GM23338 (cell line): ENCODE measurements at regions not wholly inside any gene's neighbourhood (a gene's known extent, or its start where the extent isn't known, plus 50 kb on each side); places are given as distances from the start of the nearest gene placed in this dataset.

Source experiments
- ATAC-seq: fragments of 200-7000 bp; cut with Tn5 transposase; 3 replicates; pipeline ENCODE4 v1.9.1; 2020
- DNase-seq: peaks from one replicate; pipeline ENCODE4 v3.0.0-alpha.2; 2015; ENCODE audit warnings: low spot score
- H2AFZ ChIP-seq: fragments of 200-600 bp; sonication (generic); 2 replicates; pipeline ENCODE4 v1.8.0; 2016; ENCODE audit warnings: antibody characterized with exemption, mild to moderate bottlenecking, moderate library complexity
- H3F3A ChIP-seq: fragments of 200-600 bp; sonication (generic); replicated peaks from 2 replicates; pipeline ENCODE4 v1.8.0; 2017; ENCODE audit warnings: antibody characterized with exemption, mixed run types, low read depth
- H3K27ac ChIP-seq: fragments of 200-600 bp; sonication (generic); 2 replicates; pipeline ENCODE4 v1.6.1; 2016; ENCODE audit warnings: low read depth
- H3K27me3 ChIP-seq: fragments of 200-600 bp; sonication (generic); 2 replicates; pipeline ENCODE4 v1.8.0; 2016; ENCODE audit warnings: mild to moderate bottlenecking, mixed run types, moderate library complexity; ENCODE audit not compliant: insufficient read depth
- H3K36me3 ChIP-seq: fragments of 200-600 bp; sonication (generic); 2 replicates; pipeline ENCODE4 v1.8.0; 2016; ENCODE audit warnings: mild to moderate bottlenecking; ENCODE audit not compliant: insufficient read depth
- H3K4me1 ChIP-seq: fragments of 200-600 bp; sonication (generic); 2 replicates; pipeline ENCODE4 v1.8.0; 2016; ENCODE audit warnings: mild to moderate bottlenecking, moderate library complexity; ENCODE audit not compliant: insufficient read depth
- H3K4me2 ChIP-seq: fragments of 200-600 bp; sonication (generic); 2 replicates; pipeline ENCODE4 v1.7.1; 2017; ENCODE audit warnings: mixed run types
- H3K4me3 ChIP-seq: fragments of 200-600 bp; sonication (generic); 2 replicates; pipeline ENCODE4 v1.6.1; 2016; ENCODE audit warnings: mixed run types
- H3K79me2 ChIP-seq: fragments of 200-600 bp; sonication (generic); replicated peaks from 2 replicates; pipeline ENCODE4 v1.8.0; 2017; ENCODE audit warnings: mild to moderate bottlenecking; ENCODE audit not compliant: insufficient read depth
- H3K9me2 ChIP-seq: fragments of 200-600 bp; sonication (generic); 2 replicates; pipeline ENCODE4 v1.8.0; 2017; ENCODE audit not compliant: insufficient read depth
- H4K20me1 ChIP-seq: fragments of 200-600 bp; sonication (generic); replicated peaks from 2 replicates; pipeline ENCODE4 v1.8.0; 2017; ENCODE audit warnings: mild to moderate bottlenecking; ENCODE audit not compliant: insufficient read depth
- H3K27ac Mint-ChIP-seq: 2 replicates; pipeline ENCODE4 v1.8.0; 2020; ENCODE audit warnings: inconsistent platforms, mild to moderate bottlenecking, moderate library complexity, mixed read lengths
- H3K27me3 Mint-ChIP-seq: 3 replicates; pipeline ENCODE4 v1.8.0; 2022; ENCODE audit warnings: low read depth, mild to moderate bottlenecking, moderate library complexity, mixed read lengths, inconsistent platforms; ENCODE audit not compliant: insufficient read depth, poor library complexity
- H3K36me3 Mint-ChIP-seq: 3 replicates; pipeline ENCODE4 v1.8.0; 2021; ENCODE audit warnings: low read depth, mild to moderate bottlenecking, inconsistent platforms, moderate library complexity, mixed read lengths
- H3K4me1 Mint-ChIP-seq: 3 replicates; pipeline ENCODE4 v1.8.0; 2020; ENCODE audit warnings: mild to moderate bottlenecking, inconsistent platforms, mixed read lengths
- H3K4me3 Mint-ChIP-seq: 3 replicates; pipeline ENCODE4 v1.8.0; 2021; ENCODE audit warnings: moderate library complexity, mild to moderate bottlenecking, inconsistent platforms, mixed read lengths
- H3K9me3 Mint-ChIP-seq: 3 replicates; pipeline ENCODE4 v1.8.0; 2020; ENCODE audit warnings: moderate library complexity, mild to moderate bottlenecking, inconsistent platforms, mixed read lengths
- CREB1 ChIP-seq: fragments of 250-450 bp; sonication (Bioruptor Pico); IDR thresholded peaks from 2 replicates; pipeline ENCODE4 v1.5.0; 2020; ENCODE audit warnings: low read depth, mild to moderate bottlenecking, moderate library complexity
- CTCF ChIP-seq, 2 experiments: fragments of 200-600 bp in 1 of 2; sonication (generic) in 1 of 2; conservative IDR thresholded peaks; 2 replicates each; pipeline versions ENCODE4 v1.5.1 to v1.6.1; 2016 to 2017; ENCODE audit warnings: antibody characterized with exemption in 2 of 2, low read depth in 2 of 2, mild to moderate bottlenecking in 2 of 2, moderate library complexity in 1 of 2
- EZH2 ChIP-seq: fragments of 200-600 bp; sonication (generic); IDR thresholded peaks from one replicate; pipeline ENCODE4 v1.8.0; 2017; ENCODE audit warnings: antibody characterized with exemption, mild to moderate bottlenecking, low read depth; ENCODE audit not compliant: unreplicated experiment
- EZH2phosphoT487 ChIP-seq: fragments of 200-600 bp; sonication (generic); IDR thresholded peaks from one replicate; pipeline ENCODE4 v1.8.1; 2018; ENCODE audit warnings: antibody characterized with exemption; ENCODE audit not compliant: unreplicated experiment
- JUNB ChIP-seq: IDR thresholded peaks from one replicate; pipeline ENCODE4 v1.6.1; 2016; ENCODE audit warnings: antibody characterized with exemption; ENCODE audit not compliant: unreplicated experiment
- NANOG ChIP-seq: IDR thresholded peaks from 2 replicates; pipeline ENCODE4 v1.6.1; 2016; ENCODE audit warnings: antibody characterized with exemption, borderline replicate concordance
- POLR2AphosphoS5 ChIP-seq: IDR thresholded peaks from 2 replicates; pipeline ENCODE4 v1.6.1; 2016; ENCODE audit warnings: antibody characterized with exemption, low read depth
- STAT1 ChIP-seq: IDR thresholded peaks from one replicate; pipeline ENCODE4 v1.6.1; 2016; ENCODE audit warnings: antibody characterized with exemption; ENCODE audit not compliant: unreplicated experiment
- ZNF114 ChIP-seq: fragments of 250-450 bp; sonication (Bioruptor Pico); IDR thresholded peaks from 2 replicates; pipeline ENCODE4 v1.5.0; 2020; ENCODE audit warnings: mild to moderate bottlenecking, moderate library complexity
- ZNF331 ChIP-seq: fragments of 250-450 bp; sonication (Bioruptor Pico); IDR thresholded peaks from 2 replicates; pipeline ENCODE4 v1.5.0; 2020; ENCODE audit warnings: low read depth, mild to moderate bottlenecking, moderate library complexity
- ZNF462 ChIP-seq: fragments of 250-450 bp; sonication (Bioruptor Pico); IDR thresholded peaks from 2 replicates; pipeline ENCODE4 v1.5.0; 2020; ENCODE audit warnings: mild to moderate bottlenecking, moderate library complexity
- TF ChIP-seq, protein P1 (sequence below): IDR thresholded peaks from 2 replicates; pipeline ENCODE4 v1.6.1; 2016; ENCODE audit warnings: antibody characterized with exemption
- TF ChIP-seq, protein P2 (sequence below): IDR thresholded peaks from one replicate; pipeline ENCODE4 v1.6.1; 2018; ENCODE audit warnings: antibody characterized with exemption; ENCODE audit not compliant: unreplicated experiment

DNA sequence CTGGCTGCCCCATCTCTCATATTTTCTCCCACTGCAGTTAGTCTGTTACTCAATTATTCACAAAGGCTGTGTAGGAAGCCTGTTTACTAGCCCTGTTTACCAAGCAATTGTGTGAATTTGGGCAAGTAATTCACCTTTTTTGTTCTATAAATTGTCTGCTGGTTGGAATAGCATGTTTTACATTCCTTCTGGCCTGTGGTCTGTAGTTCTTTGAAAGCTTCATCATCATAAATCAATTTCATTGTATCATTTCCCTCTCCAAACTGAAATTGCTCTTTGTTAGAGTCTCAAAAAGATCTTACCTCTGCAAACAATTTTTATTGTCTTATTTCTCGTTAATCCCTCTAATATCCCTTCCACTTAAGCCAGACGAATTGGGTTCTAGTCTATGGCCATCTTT is 1059.5 kb upstream of the ADGRL4 start:
- no peaks in the 10 kb centered on the region for H3K4me1 ChIP-seq
- H3K4me3 ChIP-seq = no peak overlapping the region

More for the DNA sequence above, 1059.5 kb upstream of the ADGRL4 start:
- no peaks in the 10 kb centered on the region for H3K36me3 Mint-ChIP-seq
- peak overlapping the region; percentile 39 for H3K27ac Mint-ChIP-seq
- Histone ChIP-seq H4K20me1 (no peaks in the 10 kb centered on the region), H3K27ac (peak overlapping the region; percentile 23; the same call in 1 of the 2 replicates), H3K27me3 (no peaks in the 10 kb centered on the region), H3K9me2 (no peaks in the 10 kb centered on the region), H3K79me2 (no peaks in the 10 kb centered on the region), H2AFZ (0 out of 2 replicates have a peak overlapping the region, but pooled peaks have one; percentile 6), H3F3A (no peaks in the 10 kb centered on the region), H3K4me2 (no peak overlapping the region), H3K36me3 (no peaks in the 10 kb centered on the region)
- ATAC-seq (no peak), DNase-seq (no peak)
- H3K4me3 Mint-ChIP-seq = no peak overlapping the region
- H3K27me3 Mint-ChIP-seq = no peaks in the 10 kb centered on the region
- TF ChIP-seq, protein P1, sequence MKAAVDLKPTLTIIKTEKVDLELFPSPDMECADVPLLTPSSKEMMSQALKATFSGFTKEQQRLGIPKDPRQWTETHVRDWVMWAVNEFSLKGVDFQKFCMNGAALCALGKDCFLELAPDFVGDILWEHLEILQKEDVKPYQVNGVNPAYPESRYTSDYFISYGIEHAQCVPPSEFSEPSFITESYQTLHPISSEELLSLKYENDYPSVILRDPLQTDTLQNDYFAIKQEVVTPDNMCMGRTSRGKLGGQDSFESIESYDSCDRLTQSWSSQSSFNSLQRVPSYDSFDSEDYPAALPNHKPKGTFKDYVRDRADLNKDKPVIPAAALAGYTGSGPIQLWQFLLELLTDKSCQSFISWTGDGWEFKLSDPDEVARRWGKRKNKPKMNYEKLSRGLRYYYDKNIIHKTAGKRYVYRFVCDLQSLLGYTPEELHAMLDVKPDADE = no peak
- TF ChIP-seq ZNF331 (CRISPR knock-in tag) (no peak), EZH2 (no peak), JUNB (no peak), CREB1 (CRISPR knock-in tag) (no peak), STAT1 (no peak), ZNF114 (CRISPR knock-in tag) (no peak), EZH2phosphoT487 (no peak), CTCF (conservative IDR thresholded peaks at IDR 0.05; ENCODE audit: low read depth in 2 of 2) (no peak), POLR2AphosphoS5 (no peak), ZNF462 (no peak), NANOG (no peak)
- TF ChIP-seq, protein P2, sequence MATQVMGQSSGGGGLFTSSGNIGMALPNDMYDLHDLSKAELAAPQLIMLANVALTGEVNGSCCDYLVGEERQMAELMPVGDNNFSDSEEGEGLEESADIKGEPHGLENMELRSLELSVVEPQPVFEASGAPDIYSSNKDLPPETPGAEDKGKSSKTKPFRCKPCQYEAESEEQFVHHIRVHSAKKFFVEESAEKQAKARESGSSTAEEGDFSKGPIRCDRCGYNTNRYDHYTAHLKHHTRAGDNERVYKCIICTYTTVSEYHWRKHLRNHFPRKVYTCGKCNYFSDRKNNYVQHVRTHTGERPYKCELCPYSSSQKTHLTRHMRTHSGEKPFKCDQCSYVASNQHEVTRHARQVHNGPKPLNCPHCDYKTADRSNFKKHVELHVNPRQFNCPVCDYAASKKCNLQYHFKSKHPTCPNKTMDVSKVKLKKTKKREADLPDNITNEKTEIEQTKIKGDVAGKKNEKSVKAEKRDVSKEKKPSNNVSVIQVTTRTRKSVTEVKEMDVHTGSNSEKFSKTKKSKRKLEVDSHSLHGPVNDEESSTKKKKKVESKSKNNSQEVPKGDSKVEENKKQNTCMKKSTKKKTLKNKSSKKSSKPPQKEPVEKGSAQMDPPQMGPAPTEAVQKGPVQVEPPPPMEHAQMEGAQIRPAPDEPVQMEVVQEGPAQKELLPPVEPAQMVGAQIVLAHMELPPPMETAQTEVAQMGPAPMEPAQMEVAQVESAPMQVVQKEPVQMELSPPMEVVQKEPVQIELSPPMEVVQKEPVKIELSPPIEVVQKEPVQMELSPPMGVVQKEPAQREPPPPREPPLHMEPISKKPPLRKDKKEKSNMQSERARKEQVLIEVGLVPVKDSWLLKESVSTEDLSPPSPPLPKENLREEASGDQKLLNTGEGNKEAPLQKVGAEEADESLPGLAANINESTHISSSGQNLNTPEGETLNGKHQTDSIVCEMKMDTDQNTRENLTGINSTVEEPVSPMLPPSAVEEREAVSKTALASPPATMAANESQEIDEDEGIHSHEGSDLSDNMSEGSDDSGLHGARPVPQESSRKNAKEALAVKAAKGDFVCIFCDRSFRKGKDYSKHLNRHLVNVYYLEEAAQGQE = no peak
- no peaks in the 10 kb centered on the region for H3K9me3 Mint-ChIP-seq
- peaks cover 6% of the 10 kb centered on the region; the same call in 2 of the 3 replicates for H3K4me1 Mint-ChIP-seq
